ENCODE measurements at regions not wholly inside any gene's neighbourhood (a gene's known extent, or its start where the extent isn't known, plus 50 kb on each side); places are given as distances from the start of the nearest gene placed in this dataset.
A peak's percentile ranks its signal among the peaks of the same experiment; 100 is the strongest.
"Not testable (repeated sequence)": the region's sequence is repeated elsewhere in the genome, so short reads cannot be mapped to it uniquely, and the experiment has no call there.

- DNase-seq (ENCODE audit: insufficient read length, low spot score): no peak
- no peak for FAIRE-seq
Observed at GRCh38 chr4:127249767-127250108, 383.0 kb upstream of the INTU start.

DNA sequence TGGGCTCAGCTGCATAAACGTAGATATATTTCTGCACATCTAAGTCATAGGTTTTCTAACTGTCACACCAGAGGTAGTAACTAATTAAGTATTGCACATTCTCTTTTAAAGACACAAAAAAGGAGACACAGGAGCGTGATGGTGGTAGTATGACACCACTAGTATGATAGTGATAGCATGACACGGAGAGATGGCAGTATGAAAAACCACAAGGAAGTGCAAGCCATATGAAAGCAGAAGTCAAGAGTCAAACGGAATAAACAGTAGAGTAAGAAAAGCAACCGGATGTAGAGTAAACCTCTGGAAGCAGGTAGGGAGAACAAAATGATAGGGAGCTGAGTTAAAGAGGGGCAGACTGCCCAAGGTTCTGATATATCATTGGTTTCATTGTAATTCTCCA, 382.2 kb upstream of the INTU start:
- no peak for FAIRE-seq

DNA sequence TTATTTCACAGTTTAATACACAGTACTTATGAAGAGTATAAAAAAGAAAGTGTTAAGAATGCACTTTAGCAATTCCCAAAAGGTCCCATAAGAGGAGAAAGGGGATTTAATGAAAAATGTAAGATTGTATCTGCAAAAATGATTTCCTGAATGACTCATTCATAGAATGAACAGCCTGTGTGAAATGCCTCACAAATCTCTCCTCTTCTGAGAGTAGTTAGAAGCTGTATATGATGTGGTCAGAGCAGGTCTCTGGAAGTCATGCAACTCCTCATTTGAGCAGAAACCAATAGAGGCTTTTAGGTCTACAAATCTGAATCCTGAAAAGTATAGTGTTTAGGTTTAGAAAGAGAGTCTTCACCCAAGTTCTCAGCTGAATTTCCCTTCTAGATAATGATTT, 381.3 kb upstream of the INTU start:
- FAIRE-seq (no peak), DNase-seq (ENCODE audit: insufficient read length, low spot score) (peak; percentile 27)

More for the DNA sequence above, 382.2 kb upstream of the INTU start:
- no peak for DNase-seq (ENCODE audit: insufficient read length, low spot score)

GRCh38 chr4:127256500-127256899, 376.3 kb upstream of the INTU start:
- FAIRE-seq: no peak
- no peak for DNase-seq (ENCODE audit: insufficient read length, low spot score)

DNA sequence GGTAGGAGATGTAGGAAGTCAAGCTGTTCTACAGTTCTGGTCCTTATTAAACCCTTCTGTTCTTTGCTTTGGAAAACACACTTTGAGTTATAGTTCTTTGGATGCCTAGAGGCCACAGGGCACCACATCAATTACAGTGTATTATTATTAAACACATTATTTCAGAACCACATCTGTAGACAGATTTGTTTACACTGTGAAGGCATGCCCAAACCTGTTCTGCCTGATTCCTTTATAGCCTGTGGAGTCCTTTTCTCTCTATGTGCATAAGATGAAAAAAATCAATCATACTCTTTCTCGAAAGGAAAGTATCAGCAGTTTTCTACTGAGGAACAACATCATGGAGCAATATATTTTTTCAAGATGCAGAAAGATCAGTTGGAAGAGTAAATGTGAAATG, 371.3 kb upstream of the INTU start:
- DNase-seq (ENCODE audit: insufficient read length, low spot score) (no peak), FAIRE-seq (no peak)

- FAIRE-seq (no peak), DNase-seq (ENCODE audit: insufficient read length, low spot score) (no peak)
Observed at GRCh38 chr4:127268367-127268766, 364.4 kb upstream of the INTU start.

- not testable (repeated sequence) for DNase-seq (ENCODE audit: insufficient read length, low spot score); FAIRE-seq
Observed at GRCh38 chr4:127277023-127277422, 355.7 kb upstream of the INTU start.

GRCh38 chr4:127284236-127284635, 348.5 kb upstream of the INTU start:
- DNase-seq (ENCODE audit: insufficient read length, low spot score): no peak
- FAIRE-seq: no peak

- FAIRE-seq (no peak), DNase-seq (ENCODE audit: insufficient read length, low spot score) (no peak)
Observed at GRCh38 chr4:127291316-127291715, 341.4 kb upstream of the INTU start.

DNA sequence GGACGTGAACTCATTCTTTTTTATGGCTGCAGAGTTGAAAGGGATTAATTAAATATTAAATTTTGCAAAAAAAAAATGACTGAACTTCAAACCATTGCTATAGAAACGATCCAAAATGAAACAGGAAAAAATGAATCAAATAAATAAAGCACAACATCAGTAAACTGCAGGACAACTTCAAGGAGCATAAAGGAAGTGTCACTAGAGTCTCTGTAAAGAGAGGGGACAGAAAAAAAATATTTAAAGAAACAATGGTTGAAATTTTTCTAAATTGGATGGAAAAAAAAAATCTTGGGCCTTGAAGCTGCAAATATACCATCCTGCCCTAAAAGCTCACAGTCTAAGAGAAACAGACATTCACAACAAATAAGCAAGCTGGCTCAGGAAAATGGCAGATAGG, 339.3 kb upstream of the INTU start:
- FAIRE-seq (no peak), DNase-seq (ENCODE audit: insufficient read length, low spot score) (no peak)

- FAIRE-seq (no peak), DNase-seq (ENCODE audit: insufficient read length, low spot score) (no peak)
Observed at GRCh38 chr4:127304356-127304755, 328.4 kb upstream of the INTU start.

- no peak for FAIRE-seq
- no peak for DNase-seq (ENCODE audit: insufficient read length, low spot score)
Observed at GRCh38 chr4:127307996-127308395, 324.8 kb upstream of the INTU start.

- no peak for DNase-seq (ENCODE audit: insufficient read length, low spot score)
- no peak for FAIRE-seq
Observed at GRCh38 chr4:127309369-127310102, 323.2 kb upstream of the INTU start.

DNA sequence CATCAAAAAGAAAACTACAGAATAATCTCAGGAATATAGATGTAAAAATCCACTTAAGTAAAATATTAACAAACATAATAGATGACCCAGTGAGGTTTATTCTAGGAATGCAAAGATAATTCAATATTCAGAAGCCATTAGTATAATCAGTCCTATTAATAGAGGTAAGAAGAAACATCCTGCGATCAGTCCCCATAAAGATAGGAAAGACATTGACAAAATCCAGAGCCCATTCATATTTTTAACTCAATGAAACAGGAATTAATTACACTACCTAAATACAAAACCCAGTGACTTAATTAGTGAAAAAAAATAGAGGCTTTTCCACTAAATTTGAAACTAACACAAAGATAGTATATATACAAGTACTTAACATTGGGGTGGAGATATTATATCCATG, 321.4 kb upstream of the INTU start:
- DNase-seq (ENCODE audit: insufficient read length, low spot score) (no peak), FAIRE-seq (no peak)

DNA sequence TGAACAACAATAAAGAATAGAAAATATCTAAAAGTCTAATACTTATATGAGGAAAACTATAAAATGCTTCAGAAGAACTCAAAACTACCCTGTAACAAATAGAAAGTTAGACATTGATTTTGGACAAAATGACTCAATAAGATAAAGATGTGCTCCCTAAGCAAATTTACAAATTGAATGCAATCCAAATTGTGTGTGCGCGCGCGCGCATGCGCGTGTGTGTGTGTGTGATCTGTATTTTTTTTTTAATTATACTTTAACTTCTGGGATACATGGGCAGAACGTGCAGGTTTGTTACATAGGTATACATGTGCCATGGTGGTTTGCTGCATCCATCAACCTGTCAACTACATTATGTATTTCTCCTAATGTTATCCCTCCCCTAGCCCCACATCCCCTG, 320.8 kb upstream of the INTU start:
- FAIRE-seq (no peak), DNase-seq (ENCODE audit: insufficient read length, low spot score) (no peak)

DNA sequence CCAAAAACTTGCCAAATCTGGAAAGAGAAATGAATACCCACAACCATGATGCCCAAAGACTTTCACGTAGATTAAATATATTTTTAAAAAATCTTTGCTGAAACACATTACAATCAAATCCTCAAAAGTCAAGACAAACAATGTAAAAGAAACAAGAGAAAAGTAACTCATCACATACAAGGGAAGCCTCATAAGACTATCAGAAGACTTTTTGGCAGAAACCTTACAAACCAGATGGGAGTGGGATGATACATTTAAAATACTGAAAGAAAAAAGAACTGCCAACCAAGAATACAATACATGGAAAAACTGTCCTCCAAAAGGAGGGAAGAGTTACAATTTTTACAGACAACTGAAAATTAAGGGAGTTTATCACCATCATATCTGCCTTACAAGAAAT, 319.0 kb upstream of the INTU start:
- DNase-seq (ENCODE audit: insufficient read length, low spot score): no peak
- no peak for FAIRE-seq

GRCh38 chr4:127327491-127327890, 305.3 kb upstream of the INTU start:
- no peak for FAIRE-seq
- DNase-seq (ENCODE audit: insufficient read length, low spot score): no peak

DNA sequence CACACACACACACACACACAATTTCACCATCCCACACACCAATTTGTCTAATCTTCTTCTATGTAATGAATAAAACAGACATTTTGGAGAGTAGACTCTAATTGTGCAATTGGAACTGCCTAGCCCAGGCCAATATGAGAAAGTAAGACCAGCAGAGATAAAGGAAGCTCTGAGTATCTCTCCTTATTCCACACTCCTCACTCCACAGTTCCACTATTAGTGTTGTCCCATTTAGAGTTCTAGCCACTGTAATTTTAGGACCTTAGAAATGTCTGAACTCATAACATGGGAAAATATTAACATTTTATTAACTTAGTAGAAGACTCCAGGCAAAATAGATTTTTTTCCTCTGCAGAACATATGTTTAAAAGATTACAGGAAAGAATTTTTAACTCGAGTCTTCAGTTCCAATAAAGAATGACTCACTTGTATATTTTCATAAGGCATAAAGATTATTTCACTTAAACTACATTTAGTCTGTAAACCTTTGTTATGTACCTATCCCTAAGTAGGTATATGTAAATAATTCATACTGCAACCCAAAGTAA, 297.6 kb upstream of the INTU start:
- DNase-seq (ENCODE audit: insufficient read length, low spot score) (no peak), FAIRE-seq (no peak)

DNA sequence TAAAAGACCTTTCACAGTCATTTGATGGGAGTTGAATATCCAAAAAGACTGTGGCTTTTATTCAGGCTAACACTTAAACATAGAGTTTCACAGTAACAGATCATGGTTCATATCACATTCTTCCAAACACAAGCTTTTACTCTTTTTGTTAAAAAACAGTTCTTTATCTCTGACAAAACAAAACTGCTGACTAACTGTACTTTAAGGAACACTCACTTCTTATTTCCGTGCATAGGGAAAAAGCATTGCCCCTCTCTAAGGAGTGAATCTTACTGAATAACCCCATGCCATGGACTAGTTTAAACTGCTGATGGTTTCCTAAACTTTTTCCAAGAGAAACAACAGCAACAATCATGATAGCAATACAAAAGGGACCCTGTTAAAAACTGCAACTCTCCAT, 297.0 kb upstream of the INTU start:
- FAIRE-seq: no peak

GRCh38 chr4:127343123-127343522, 289.6 kb upstream of the INTU start:
- peak; percentile 67 for FAIRE-seq

More for the DNA sequence above, 297.0 kb upstream of the INTU start:
- DNase-seq (ENCODE audit: insufficient read length, low spot score): no peak

GRCh38 chr4:127344071-127344470, 288.7 kb upstream of the INTU start:
- FAIRE-seq: no peak
- DNase-seq (ENCODE audit: insufficient read length, low spot score): no peak

More at GRCh38 chr4:127343123-127343522, 289.6 kb upstream of the INTU start:
- not testable (repeated sequence) for DNase-seq (ENCODE audit: insufficient read length, low spot score)

- FAIRE-seq (no peak), DNase-seq (ENCODE audit: insufficient read length, low spot score) (no peak)
Observed at GRCh38 chr4:127347936-127348335, 284.8 kb upstream of the INTU start.

Measured in HTR-8/SVneo (cell line).